Ammon's horn (tissue), 1 donor: ENCODE measurements at regions not wholly inside any gene's neighbourhood (a gene's known extent, or its start where the extent isn't known, plus 50 kb on each side); places are given as distances from the start of the nearest gene placed in this dataset.
"Not testable (repeated sequence)": the region's sequence is repeated elsewhere in the genome, so short reads cannot be mapped to it uniquely, and the experiment has no call there.

ENCODE experiments used
- DNase-seq: peaks from one replicate; pipeline ENCODE4 v3.0.0-alpha.2; 2016; ENCODE audit warnings: low spot score

DNA sequence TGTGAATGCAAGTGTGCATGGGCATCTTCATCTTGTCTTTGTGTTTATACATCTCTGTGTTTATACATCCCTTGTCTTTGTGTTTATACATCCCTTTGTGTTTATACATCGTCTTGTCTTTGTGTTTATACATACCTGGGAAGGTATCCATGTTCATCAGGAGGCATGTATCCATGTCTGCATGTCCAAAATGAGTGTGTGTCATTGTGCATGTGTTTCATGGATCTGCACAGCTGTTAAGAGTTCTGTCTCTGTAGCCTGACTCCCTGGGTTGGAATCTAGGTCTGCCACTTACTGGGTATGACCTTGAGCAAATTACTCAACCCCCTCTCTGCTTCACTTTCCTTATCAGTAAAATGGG lies 50.1 kb upstream of the SIRPA start:
- DNase-seq, result no peak

DNA sequence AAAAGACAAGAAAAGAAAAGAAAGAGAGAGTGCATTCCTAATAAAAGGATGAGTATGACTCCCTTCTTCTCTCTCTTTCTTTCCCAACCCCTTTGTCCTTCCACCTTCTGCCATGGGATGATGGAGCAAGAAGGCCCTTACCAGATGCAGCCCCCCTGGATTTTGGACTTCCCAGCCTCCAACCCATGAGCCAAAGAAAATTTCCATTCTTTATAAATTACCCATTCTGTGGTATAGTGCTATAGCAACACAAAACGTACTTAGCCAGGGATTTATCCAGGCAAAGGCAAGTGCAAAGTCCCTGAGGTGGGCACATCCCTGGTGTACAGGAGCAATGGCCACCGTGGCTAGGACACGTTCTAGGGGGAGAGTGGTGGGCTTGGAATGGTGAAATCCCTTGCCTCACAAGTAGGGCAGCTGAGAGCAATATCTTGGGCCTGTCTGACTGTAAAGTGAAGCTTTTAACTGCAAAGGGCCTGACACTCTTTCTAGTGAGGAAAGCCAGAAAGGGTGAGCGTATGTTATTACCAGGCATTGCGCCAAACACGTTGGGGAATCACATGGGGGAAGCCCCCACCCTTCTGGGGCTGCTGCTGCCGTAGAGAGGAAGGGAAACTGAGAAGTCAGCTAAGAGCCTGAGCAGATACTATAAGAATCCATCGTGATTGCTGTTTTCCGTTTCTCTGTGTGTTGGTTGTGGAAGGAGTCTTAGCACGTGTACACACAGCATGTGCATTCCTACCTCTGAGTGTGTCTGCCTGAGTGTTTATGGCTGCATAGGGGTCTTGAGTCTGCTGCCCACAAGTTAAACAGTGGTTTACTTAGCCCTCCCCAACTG lies 50.7 kb upstream of the SIRPA start:
- peak; percentile 82 for DNase-seq

DNA sequence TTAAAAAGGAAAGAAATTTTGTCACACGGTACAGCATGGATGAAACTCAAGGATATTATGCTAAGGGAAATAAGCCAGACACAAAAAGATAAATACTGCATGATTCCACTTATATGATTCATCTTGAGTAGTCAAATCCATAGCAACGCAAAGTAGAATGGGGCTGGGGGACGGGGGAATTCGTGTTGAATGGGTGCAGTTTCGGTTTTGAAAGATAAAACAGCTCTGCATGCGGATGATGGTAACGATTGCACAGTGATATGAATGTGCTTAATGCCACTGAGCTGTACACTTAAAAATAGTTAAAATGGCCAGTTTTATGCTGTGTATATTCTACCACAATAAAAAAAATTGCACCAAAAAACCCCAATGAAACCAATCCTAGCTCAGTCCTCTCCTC lies 52.9 kb upstream of the SIRPA start:
- no peak for DNase-seq

DNA sequence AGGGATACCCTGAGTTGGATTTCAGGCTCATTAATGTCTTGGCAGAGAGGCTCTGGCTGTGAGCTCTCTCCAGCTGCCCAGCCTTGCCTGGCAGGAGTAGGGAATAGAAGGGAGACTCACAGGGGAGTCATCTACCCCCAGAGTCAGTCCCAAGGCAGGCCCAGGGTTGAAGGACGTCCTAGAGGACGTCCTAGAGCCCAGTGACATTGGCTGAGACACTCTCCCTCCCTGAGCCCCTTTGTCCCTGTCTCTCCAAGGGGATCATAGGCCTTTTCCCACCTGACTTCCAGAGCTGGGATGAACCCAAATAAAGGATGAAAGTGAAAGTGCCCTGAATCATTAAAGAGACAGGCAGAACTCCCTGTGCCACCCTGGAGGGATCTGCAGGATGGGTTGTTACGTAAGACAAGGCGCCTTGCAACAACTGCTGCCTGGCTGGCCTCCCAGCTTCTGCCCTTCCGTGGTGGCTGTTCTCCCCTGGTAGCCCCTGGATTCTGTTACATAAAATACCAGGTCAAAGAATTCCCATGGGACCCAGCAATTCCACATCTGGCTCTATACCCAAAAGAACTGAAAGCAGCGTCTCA lies 53.6 kb upstream of the SIRPA start:
- DNase-seq, result peak; percentile 77

DNA sequence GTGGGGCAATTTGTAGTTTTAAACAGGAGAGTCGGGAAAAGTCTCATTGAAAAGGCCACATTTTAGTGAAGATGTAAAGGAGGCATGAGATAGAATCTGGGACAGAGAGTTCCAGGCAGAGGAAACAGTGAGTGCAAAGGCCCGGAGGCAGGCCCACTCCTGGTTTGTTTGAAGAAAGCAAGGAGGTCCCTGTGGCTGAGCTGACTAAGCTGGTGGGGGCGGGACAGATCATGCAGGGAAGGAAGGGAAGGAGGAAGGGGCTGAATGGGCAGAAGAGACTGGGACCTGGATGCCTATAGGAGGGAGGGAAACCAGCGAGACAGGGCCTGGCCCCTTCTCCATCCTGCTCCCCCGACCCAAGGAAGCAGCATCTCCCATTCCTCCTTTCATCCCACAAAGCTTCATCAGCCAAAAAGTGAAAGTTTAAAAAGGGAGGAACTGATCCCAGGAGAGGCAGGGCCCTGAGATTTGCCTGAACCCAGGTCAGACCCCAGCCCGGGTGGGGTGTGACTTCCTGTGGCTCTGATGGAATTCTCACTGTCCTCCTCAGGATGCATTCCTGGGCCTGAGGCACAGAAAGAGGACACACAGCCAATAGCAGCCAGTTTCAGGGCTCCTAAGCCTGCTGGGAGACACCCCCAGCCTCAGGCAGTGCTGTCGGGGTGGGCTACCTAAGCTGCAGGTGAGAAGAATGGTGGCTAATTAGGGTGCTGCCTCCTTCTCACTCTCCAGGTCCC lies 54.2 kb upstream of the SIRPA start:
- no peak for DNase-seq

DNA sequence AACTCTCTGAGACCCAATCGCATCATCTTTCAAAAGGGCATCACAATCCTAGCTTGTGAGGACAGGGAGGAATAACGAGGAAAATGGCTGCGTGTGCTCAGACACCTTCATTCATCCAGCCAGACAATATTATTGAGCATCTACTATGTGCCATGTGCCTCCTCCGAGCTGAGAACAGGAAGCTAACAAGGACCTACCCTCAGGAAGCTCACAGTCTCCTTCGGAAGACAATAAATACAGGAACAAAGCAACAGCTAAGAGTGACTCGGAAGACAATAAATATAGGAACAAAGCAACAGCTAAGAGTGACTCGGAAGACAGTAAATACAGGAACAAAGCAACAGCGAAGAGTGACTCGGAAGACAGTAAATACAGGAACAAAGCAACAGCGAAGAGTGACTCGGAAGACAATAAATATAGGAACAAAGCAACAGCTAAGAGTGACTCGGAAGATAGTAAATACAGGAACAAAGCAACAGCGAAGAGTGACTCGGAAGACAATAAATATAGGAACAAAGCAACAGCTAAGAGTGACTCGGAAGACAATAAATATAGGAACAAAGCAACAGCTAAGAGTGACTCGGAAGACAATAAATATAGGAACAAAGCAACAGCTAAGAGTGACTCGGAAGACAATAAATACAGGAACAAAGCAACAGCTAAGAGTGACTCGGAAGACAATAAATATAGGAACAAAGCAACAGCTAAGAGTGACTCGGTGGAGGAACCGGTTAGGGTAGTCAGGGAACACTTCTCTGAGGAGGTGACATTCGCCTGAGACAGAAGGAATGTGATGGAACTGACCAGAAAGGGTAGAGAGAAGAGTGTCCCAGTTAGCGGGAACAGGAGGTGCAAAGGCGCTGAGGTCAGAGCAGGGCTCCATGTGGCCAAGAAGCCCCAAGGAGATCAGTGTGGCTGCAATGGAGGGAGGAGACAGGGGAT lies 55.6 kb upstream of the SIRPA start:
- DNase-seq, result not testable (repeated sequence)

DNA sequence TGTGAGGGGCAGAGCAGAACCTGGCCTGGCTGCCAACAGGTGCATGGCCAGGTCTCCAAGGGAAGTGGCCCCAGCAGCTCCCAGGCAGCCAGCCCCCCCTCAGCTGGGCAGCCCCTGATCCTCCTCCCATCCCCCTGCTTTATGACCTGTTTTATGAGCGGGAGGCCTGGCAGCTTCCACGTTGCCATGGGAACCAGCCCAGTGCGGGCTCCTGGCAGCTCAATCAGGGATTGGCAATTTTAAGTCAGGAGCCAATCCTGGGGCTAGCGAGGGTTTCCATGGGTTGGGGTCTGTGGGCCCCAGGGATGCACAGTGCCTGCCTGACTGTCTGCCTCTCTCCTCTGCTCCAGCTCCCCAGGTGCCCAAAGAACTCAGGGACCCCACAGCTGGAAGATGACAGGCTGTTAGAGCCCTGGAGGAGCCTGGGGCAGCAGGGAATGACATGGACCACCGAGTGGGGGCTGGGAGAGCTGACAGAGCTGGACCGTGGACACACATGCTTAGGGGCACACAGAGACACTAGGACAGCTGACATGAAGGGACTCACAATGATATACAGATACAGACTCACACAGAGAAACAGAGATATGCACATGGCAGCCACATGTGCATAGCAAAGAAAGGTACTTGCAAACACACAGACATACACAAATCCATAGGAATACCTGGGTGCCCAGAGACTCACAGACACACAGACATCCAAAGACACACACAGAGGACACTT lies 56.5 kb upstream of the SIRPA start:
- peak; percentile 57 for DNase-seq

DNA sequence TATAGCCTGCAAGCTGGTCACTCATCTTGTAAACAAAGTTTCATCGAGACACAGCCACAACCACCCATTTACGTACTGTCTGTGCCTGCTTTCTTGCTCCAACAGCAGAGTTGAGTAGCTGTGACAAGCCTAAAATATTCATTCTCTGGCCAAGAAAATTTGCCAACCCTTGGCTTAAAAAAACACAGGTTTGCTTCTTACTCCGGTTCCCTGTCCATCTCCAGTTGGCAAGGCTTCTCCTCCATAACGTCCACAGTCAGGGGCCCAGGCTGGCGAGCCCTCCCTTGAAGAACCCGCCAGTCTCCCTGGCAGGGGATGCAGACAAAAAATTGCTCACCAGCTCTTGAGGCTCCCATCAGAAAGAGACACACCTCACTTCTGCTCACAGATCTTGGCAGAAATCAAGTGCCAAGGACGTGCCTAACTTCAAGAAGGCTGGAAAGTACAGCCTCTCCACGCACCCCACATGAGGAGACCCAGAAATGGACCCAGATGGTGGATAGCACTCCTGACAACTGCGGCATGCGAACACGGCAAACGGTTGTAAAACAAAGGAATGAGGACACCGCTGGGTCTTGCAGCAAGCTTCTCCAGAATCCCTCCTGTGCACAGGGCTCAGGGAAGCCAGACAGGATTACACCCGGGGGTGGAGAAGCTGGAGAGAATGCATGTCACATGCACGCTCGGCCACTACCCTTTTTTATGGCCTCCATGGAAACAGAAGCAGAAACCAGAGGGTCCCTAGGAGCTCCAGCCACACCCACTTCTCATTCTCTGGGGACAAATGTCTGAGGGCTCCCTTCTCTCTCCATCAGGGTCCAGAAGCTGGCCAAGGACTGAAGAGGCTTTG lies 59.8 kb upstream of the SIRPA start:
- no peak for DNase-seq

DNA sequence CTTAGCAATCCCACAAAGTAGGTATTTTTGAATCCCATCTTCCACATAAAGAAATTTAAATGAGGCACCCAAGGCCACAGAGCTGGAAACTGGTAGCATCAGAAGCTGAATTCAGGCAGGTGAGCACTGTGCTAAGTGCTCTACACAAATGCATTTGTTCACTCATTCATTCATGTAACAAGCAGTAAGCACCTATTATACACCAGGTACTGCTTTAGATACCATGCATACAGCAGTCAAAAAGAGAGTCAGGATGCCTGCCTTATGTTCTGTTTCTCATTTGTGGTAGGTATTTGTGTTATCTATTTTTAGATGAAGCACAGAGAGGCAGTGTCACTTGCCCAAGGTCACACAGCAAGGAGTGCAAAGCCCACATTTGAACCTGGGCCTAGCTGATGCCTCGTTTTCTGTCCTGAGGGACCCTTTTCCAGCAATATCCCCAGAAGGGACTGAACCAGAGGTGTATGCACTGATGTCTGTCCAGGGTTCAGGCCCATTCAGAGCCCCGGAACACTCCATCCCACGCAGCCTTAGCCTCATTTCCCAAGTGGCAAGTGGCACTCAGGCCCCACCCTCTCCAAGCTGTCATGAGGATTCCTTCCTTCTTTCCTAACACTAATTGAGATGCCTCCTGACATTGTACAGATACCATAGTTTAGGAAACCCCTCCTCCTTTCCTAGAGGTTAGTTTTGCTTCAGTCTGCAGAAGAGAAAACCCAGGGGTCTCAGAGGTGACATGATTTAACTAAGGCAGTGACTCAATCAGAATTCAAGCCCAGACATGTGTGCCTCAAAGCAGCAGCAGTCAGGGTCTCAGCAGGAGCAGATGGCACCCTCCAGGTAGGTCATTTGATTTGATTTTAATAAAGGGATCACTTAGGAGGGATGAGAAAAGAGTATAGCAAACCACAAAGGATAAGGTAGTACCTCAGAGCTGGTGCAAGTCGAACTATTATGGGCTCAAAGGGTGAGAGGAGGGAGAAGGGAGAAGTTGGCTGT lies 61.2 kb upstream of the SIRPA start:
- no peak for DNase-seq

DNA sequence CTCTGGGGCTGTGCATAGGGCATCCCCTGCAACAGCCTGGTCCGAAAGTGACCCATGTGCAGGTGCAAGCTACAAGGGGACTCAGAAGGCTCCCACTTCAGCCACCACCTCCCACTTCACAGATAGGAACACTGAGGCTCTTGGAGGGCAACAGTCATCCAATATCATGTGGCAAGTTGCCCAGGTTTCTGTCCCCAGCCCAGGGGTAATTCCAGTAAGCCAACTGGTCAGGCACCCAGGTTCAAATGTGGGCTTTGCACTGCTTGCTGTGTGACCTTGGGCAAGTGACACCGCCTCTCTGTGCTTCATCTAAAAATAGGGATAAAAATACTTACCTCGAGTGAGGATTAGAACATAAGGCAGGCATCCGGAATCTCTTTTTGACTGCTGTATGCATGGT lies 62.0 kb upstream of the SIRPA start:
- DNase-seq, result no peak

DNA sequence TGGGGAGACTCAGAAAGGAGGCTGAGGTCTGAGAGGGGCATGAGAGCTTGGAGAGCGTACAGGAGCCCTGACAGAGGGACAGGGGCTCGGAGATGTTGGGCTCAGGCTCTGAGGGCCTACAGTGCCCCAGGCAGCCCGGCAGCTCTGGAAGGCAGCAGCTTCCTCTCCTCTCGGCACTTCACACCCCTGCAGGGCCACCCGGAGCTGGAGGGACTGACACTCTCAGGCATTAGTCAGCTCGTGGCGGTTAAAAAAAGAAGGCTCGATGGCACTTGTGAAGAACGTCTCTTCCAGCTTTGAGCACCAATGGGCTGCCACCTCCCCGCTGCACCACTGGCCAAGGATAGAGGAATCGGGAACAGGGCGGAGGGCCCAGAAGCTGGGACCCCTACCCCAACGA lies 62.6 kb upstream of the SIRPA start:
- DNase-seq, result no peak

DNA sequence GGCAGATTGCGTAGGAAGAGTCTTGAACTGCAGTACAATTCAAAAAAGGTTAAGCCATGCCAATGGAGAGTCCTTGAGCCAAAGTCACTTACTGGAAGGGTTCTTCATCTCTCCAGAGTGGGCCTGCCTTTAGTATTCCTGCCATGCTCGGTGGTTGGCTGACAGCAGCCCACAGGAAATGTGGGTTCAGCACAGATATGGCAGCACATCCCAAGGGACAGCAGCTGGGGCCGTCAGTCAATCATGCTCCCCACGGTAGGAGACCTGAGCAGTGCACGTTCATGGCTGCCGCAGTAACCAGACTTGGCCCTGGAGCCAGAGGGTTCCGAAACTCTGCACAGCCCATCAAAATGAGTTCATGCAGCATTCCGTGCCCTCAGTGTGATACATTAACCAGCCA lies 63.6 kb upstream of the SIRPA start:
- DNase-seq, result no peak

DNA sequence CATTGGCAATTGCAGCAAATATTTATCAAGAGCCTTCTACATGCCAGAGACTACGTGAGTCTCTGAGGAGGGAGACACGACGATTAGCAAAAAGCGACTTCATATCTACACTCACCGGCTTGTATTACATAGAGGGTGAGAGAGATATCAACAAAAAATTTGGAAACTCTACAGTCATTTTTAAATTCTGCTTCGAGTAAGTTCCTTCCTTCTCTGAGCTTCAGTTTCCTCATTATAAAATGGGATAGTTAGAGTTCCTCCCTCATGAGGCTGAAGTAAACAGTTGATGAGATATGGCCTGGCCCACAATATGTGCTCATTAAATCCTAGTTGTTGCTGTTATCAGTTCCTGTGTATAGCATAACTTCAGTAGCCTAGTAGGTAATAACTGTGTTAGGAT lies 64.1 kb upstream of the SIRPA start:
- no peak for DNase-seq

DNA sequence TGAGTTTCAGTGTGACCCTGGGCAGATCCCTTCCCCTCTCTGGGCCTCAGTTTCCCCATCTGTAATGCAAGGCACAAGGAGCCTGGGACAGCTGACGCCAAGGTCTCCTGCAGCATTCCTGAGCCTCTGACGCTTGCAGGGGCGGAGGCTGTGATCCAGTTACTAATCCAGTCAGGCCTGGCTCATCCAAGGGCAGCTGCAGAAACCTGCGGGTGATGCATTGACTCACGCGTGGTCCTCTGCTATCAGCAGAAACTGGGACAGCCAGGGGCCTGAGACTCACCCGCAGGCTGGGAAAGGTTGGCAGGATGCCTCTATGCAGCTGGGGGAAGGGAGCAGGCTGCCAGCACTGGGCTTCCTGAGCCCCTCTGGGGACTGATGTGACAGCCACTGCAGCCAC lies 65.0 kb upstream of the SIRPA start:
- peak; percentile 77 for DNase-seq

DNA sequence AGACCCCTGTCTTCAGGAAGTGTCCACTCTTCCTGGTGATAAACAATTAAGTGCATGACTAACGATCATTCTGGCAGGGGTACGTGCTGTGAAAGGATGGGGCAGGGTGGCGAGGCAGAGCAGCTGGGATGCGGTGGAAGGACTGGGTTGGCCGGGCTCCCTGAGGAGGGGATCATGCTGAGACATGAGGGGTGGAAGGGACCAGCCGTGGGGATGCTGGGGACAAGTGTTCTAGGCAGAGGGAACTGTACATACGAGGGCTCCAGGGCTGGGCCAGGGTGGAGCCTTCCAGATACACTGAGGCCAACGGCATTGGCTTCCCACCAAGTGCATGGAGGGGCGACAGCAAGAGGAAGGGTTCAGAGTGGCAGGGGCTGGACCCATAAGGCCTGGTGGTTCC lies 65.7 kb upstream of the SIRPA start:
- no peak for DNase-seq

DNA sequence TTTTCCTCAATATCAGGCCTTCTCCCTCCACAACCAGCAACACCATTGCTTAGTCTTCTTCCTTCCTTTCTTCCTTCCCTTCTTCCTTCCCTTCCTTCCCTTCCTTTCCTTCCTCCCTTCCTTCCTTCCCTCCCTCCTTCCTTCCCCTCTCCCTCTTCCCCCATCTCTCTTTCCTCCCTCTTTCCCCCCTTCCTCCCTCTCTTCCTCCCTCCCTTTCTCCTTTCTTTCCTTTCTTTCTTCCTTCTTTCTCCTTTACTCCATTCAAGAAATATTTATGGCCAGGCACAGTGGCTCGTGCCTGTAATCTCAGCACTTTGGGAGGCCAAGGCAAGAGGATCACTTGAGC lies 66.4 kb upstream of the SIRPA start:
- DNase-seq, result no peak

DNA sequence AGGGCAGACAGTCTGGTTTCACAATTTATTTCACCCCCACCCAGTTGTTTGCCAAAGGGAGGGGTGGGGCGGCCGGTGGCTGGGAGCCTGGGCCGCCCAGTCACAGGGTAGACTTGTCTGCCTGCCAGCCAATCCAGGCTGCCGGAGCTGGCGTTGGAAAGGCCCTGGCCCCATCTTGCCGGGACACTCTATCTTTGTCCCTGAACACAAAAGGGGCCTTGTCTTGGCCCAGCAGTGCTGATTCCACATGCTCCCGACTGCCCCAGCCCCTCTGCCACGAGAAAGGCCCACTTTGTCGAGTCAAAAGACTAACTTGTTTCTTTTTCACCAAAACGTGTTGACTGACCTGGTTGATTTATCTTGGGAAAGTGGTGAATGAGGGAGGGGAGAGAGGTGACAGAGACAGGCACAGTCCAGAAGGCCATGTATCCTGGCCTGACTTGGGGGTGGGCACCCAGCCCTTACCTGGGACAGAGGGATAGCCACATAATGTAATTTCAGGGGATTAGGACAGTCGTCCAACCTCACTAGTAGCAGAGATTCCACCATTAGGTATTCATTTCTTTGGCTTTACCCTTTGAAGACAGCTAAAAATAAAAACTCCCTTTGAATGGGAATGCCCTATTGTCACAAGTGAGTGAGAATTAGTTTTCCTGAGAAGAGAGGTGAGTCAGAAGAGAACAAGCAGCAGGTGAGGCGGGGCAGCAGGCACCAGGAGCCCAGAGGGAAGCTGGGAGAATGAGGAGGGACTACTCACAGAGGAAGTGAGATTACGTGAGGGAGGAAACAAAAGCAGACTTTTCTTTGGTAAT lies 67.0 kb upstream of the SIRPA start:
- DNase-seq, result peak; percentile 97

DNA sequence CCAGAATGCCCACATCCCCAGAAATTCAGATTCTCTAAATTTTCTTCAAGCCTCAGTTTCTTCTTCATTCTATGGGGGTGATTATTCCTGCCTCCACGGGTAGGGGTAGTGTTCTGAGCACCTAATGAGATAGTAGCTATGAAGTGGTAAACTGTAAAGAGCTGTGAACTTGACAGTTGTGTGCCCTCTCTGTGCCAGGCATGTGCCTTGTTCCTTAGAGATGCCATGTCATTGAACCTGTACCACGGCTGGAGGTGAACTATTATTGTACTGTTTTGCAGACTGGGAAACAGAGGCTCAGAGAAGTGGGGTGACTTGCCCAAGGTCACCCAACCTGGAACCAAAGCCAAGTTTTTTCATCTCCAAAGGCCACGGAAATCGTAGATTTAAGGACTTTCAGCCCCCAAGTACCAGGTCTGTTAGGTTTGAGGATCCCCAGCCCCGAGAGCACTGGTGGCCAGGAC lies 67.7 kb upstream of the SIRPA start:
- no peak for DNase-seq
